Osteocyte (in vitro differentiated cells): ENCODE measurements at regions not wholly inside any gene's neighbourhood (a gene's known extent, or its start where the extent isn't known, plus 50 kb on each side); places are given as distances from the start of the nearest gene placed in this dataset.

Experiments used
- DNase-seq: peaks from one replicate; pipeline ENCODE4 v3.0.0; 2021; ENCODE audit warnings: mixed read lengths; ENCODE audit not compliant: unreplicated experiment; ENCODE audit errors: extremely low spot score
- H3K27ac Mint-ChIP-seq: one replicate; pipeline ENCODE4 v1.8.0; 2021; ENCODE audit warnings: mild to moderate bottlenecking, mixed read lengths; ENCODE audit not compliant: unreplicated experiment
- H3K27me3 Mint-ChIP-seq: one replicate; pipeline ENCODE4 v1.8.0; 2021; ENCODE audit warnings: mixed read lengths; ENCODE audit not compliant: unreplicated experiment
- H3K36me3 Mint-ChIP-seq: one replicate; pipeline ENCODE4 v1.8.0; 2021; ENCODE audit warnings: mixed read lengths; ENCODE audit not compliant: unreplicated experiment
- H3K4me1 Mint-ChIP-seq: one replicate; pipeline ENCODE4 v1.8.0; 2021; ENCODE audit warnings: mixed read lengths; ENCODE audit not compliant: unreplicated experiment
- H3K4me3 Mint-ChIP-seq: one replicate; pipeline ENCODE4 v1.8.0; 2021; ENCODE audit warnings: mild to moderate bottlenecking, moderate library complexity, mixed read lengths; ENCODE audit not compliant: unreplicated experiment
- H3K9me3 Mint-ChIP-seq: one replicate; pipeline ENCODE4 v1.8.0; 2021; ENCODE audit warnings: mixed read lengths; ENCODE audit not compliant: unreplicated experiment
- CTCF ChIP-seq: fragments of 200-600 bp; sonication (generic); IDR thresholded peaks from 2 replicates; pipeline ENCODE4 v1.5.0; 2021; ENCODE audit warnings: antibody characterized with exemption, mild to moderate bottlenecking, moderate library complexity

- Mint-ChIP-seq H3K27ac (no peak overlapping the region), H3K9me3 (no peaks in the 10 kb centered on the region), H3K4me3 (no peak overlapping the region), H3K4me1 (no peaks in the 10 kb centered on the region), H3K36me3 (no peaks in the 10 kb centered on the region), H3K27me3 (peaks cover 39% of the 10 kb centered on the region)
- DNase-seq, result no peak
- TF ChIP-seq CTCF, result no peak
Measured at GRCh38 chr10:35720366-35720765, 78.3 kb upstream of the FZD8 start.

GRCh38 chr10:35716776-35717175 lies 74.7 kb upstream of the FZD8 start:
- Mint-ChIP-seq H3K27ac (no peak overlapping the region), H3K27me3 (peaks cover 32% of the 10 kb centered on the region), H3K36me3 (no peaks in the 10 kb centered on the region), H3K9me3 (peaks cover 5% of the 10 kb centered on the region), H3K4me1 (no peaks in the 10 kb centered on the region), H3K4me3 (no peak overlapping the region)
- DNase-seq, result no peak
- TF ChIP-seq CTCF, result no peak

GRCh38 chr10:35712486-35712885 lies 70.4 kb upstream of the FZD8 start:
- Mint-ChIP-seq H3K27ac (no peak overlapping the region), H3K4me1 (peaks cover 1% of the 10 kb centered on the region), H3K36me3 (no peaks in the 10 kb centered on the region), H3K9me3 (peaks cover 5% of the 10 kb centered on the region), H3K4me3 (no peak overlapping the region), H3K27me3 (peaks cover 19% of the 10 kb centered on the region)
- TF ChIP-seq CTCF, result no peak
- no peak for DNase-seq

- Mint-ChIP-seq H3K27me3 (peaks cover 19% of the 10 kb centered on the region), H3K27ac (no peak overlapping the region), H3K36me3 (no peaks in the 10 kb centered on the region), H3K9me3 (peaks cover 9% of the 10 kb centered on the region), H3K4me1 (peaks cover 1% of the 10 kb centered on the region), H3K4me3 (no peak overlapping the region)
- no peak for TF ChIP-seq CTCF
- DNase-seq, result no peak
Measured at GRCh38 chr10:35711615-35712411, 69.7 kb upstream of the FZD8 start.

GRCh38 chr10:35707642-35708425 lies 65.7 kb upstream of the FZD8 start:
- no peak for DNase-seq
- TF ChIP-seq CTCF, result no peak
- H3K4me1 Mint-ChIP-seq, result peaks cover 1% of the 10 kb centered on the region
- no peak overlapping the region for H3K4me3 Mint-ChIP-seq
- peaks cover 11% of the 10 kb centered on the region for H3K27me3 Mint-ChIP-seq
- H3K36me3 Mint-ChIP-seq, result no peaks in the 10 kb centered on the region
- H3K27ac Mint-ChIP-seq, result no peak overlapping the region
- H3K9me3 Mint-ChIP-seq, result peaks cover 9% of the 10 kb centered on the region
